CD4-positive, CD25-positive, alpha-beta regulatory T cell (primary cell): ENCODE measurements at regions not wholly inside any gene's neighbourhood (a gene's known extent, or its start where the extent isn't known, plus 50 kb on each side); places are given as distances from the start of the nearest gene placed in this dataset.

Experiments
- ATAC-seq, 2 donors: fragments of 150-1000 bp; cut with Tn5 transposase; one replicate each; pipeline ENCODE4 v1.10.0; 2021; ENCODE audit warnings: low read depth in 2 of 2, moderate number of reproducible peaks in 2 of 2, moderate library complexity in 1 of 2
- DNase-seq, 3 donors: peaks; one replicate each; pipeline versions ENCODE4 v3.0.0 to v3.0.0-alpha.2; 2012 to 2022; ENCODE audit warnings: mixed read lengths in 1 of 3
- H3K27ac ChIP-seq: one replicate; pipeline ENCODE4 v1.7.0; 2013; ENCODE audit warnings: mild to moderate bottlenecking, low read length; ENCODE audit not compliant: insufficient read depth, poor library complexity, severe bottlenecking
- H3K27me3 ChIP-seq: one replicate; pipeline ENCODE4 v1.7.0; 2013; ENCODE audit warnings: low read length; ENCODE audit not compliant: control insufficient read depth, insufficient read depth
- H3K36me3 ChIP-seq: one replicate; pipeline ENCODE4 v1.7.0; 2013; ENCODE audit warnings: mild to moderate bottlenecking, low read length, moderate library complexity; ENCODE audit not compliant: control insufficient read depth, insufficient read depth
- H3K4me1 ChIP-seq: 2 replicates; pipeline ENCODE4 v1.7.0; 2013; ENCODE audit warnings: mild to moderate bottlenecking, low read length; ENCODE audit not compliant: insufficient read depth, control insufficient read depth, poor library complexity, severe bottlenecking
- H3K4me3 ChIP-seq: one replicate; pipeline ENCODE4 v1.7.0; 2013; ENCODE audit warnings: low read depth, mild to moderate bottlenecking, low read length, moderate library complexity
- H3K9me3 ChIP-seq, 2 experiments: 1 replicate in 1 of 2; 2 replicates in 1 of 2; pipeline ENCODE4 v1.7.0; 2013; ENCODE audit warnings: low read length in 2 of 2, mild to moderate bottlenecking in 1 of 2, moderate library complexity in 1 of 2; ENCODE audit not compliant: control insufficient read depth in 2 of 2
- H3K27ac Mint-ChIP-seq, 3 donors: one replicate each; pipeline ENCODE4 v1.8.0; 2020 to 2022; ENCODE audit warnings: mild to moderate bottlenecking in 3 of 3, mixed read lengths in 3 of 3, moderate library complexity in 2 of 3
- H3K27me3 Mint-ChIP-seq: one replicate; pipeline ENCODE4 v1.8.0; 2022; ENCODE audit warnings: mild to moderate bottlenecking, mixed read lengths
- H3K36me3 Mint-ChIP-seq: one replicate; pipeline ENCODE4 v1.8.0; 2020; ENCODE audit warnings: mixed read lengths
- H3K4me1 Mint-ChIP-seq, 4 donors: one replicate each; pipeline ENCODE4 v1.8.0; 2020 to 2022; ENCODE audit warnings: mixed read lengths in 4 of 4, mild to moderate bottlenecking in 1 of 4
- H3K4me3 Mint-ChIP-seq, 4 donors: one replicate each; pipeline ENCODE4 v1.8.0; 2020 to 2022; ENCODE audit warnings: mild to moderate bottlenecking in 4 of 4, mixed read lengths in 4 of 4, moderate library complexity in 3 of 4
- H3K9me3 Mint-ChIP-seq, 7 donors: one replicate each; pipeline ENCODE4 v1.8.0; 2020 to 2022; ENCODE audit warnings: mixed read lengths in 7 of 7, mild to moderate bottlenecking in 3 of 7, moderate library complexity in 2 of 7

GRCh38 chr6:167049275-167049674, 50.1 kb downstream of the CEP43 start:
- peaks cover 0 to 1% (median 0%) of the 10 kb centered on the region in 7 donors for H3K9me3 Mint-ChIP-seq
- no peaks in the 10 kb centered on the region for H3K27me3 Mint-ChIP-seq
- Histone ChIP-seq H3K4me1 (peaks cover 42% of the 10 kb centered on the region), H3K36me3 (no peaks in the 10 kb centered on the region), H3K4me3 (no peak overlapping the region), H3K27ac (no peak overlapping the region), H3K9me3 (no peaks in the 10 kb centered on the region), H3K27me3 (no peaks in the 10 kb centered on the region)
- H3K4me3 Mint-ChIP-seq: peak overlapping the region in 2 of 4 donors; percentile 17 to 60
- H3K4me1 Mint-ChIP-seq: peaks cover 10 to 59% (median 39%) of the 10 kb centered on the region in 4 donors
- ATAC-seq: no peak
- H3K36me3 Mint-ChIP-seq: peaks cover 4% of the 10 kb centered on the region
- H3K27ac Mint-ChIP-seq: peak overlapping the region in 1 of 3 donors; percentile 79
- no peak for DNase-seq

- H3K4me3 Mint-ChIP-seq: peak overlapping the region in 1 of 4 donors; percentile 73
- no peak overlapping the region for H3K27ac Mint-ChIP-seq
- ATAC-seq: no peak
- DNase-seq: no peak
- Histone ChIP-seq H3K4me1 (peaks cover 58% of the 10 kb centered on the region), H3K4me3 (no peak overlapping the region), H3K36me3 (no peaks in the 10 kb centered on the region), H3K27ac (no peak overlapping the region), H3K27me3 (no peaks in the 10 kb centered on the region), H3K9me3 (no peaks in the 10 kb centered on the region)
- peaks cover 10 to 67% (median 46%) of the 10 kb centered on the region in 4 donors for H3K4me1 Mint-ChIP-seq
- H3K27me3 Mint-ChIP-seq: no peaks in the 10 kb centered on the region
- H3K9me3 Mint-ChIP-seq: peaks cover 0 to 1% (median 0%) of the 10 kb centered on the region in 7 donors
- peaks cover 3% of the 10 kb centered on the region for H3K36me3 Mint-ChIP-seq
Observed at GRCh38 chr6:167050903-167051302, 51.7 kb downstream of the CEP43 start.

- Histone ChIP-seq H3K9me3 (no peaks in the 10 kb centered on the region), H3K4me3 (peak overlapping the region; percentile 8), H3K4me1 (peaks cover 48% of the 10 kb centered on the region), H3K27me3 (no peaks in the 10 kb centered on the region), H3K36me3 (no peaks in the 10 kb centered on the region), H3K27ac (peak overlapping the region; percentile 51)
- H3K9me3 Mint-ChIP-seq: no peaks in the 10 kb centered on the region
- H3K4me1 Mint-ChIP-seq: peaks cover 17 to 64% (median 38%) of the 10 kb centered on the region in 4 donors
- peak overlapping the region; percentile 82 to 90 (median 90) for H3K27ac Mint-ChIP-seq
- DNase-seq (peak in 1 of 3 donors; percentile 32), ATAC-seq (peak in 1 of 2 donors; percentile 18)
- H3K36me3 Mint-ChIP-seq: peaks cover 3% of the 10 kb centered on the region
- peak overlapping the region; percentile 4 to 91 (median 32) for H3K4me3 Mint-ChIP-seq
- H3K27me3 Mint-ChIP-seq: peaks cover 4% of the 10 kb centered on the region
Observed at GRCh38 chr6:167053895-167054530, 54.8 kb downstream of the CEP43 start.

- peaks cover 48% of the 10 kb centered on the region for H3K4me1 ChIP-seq
- peak overlapping the region; percentile 2 to 91 (median 25) for H3K4me3 Mint-ChIP-seq
- peak overlapping the region; percentile 15 for H3K4me3 ChIP-seq
- DNase-seq (no peak), ATAC-seq (no peak)
- peaks cover 4% of the 10 kb centered on the region for H3K27me3 Mint-ChIP-seq
- H3K27me3 ChIP-seq: no peaks in the 10 kb centered on the region
- no peaks in the 10 kb centered on the region for H3K9me3 Mint-ChIP-seq
- H3K36me3 ChIP-seq: no peaks in the 10 kb centered on the region
- H3K36me3 Mint-ChIP-seq: peaks cover 1% of the 10 kb centered on the region
- peaks cover 15 to 54% (median 34%) of the 10 kb centered on the region in 4 donors for H3K4me1 Mint-ChIP-seq
- H3K9me3 ChIP-seq: no peaks in the 10 kb centered on the region
- peak overlapping the region; percentile 51 for H3K27ac ChIP-seq
- H3K27ac Mint-ChIP-seq: peak overlapping the region; percentile 82 to 90 (median 90)
Observed at GRCh38 chr6:167054987-167055386, 55.8 kb downstream of the CEP43 start.

- peak; percentile 65 to 66 for ATAC-seq
- H3K36me3 Mint-ChIP-seq: no peaks in the 10 kb centered on the region
- no peak overlapping the region for H3K27ac ChIP-seq
- peaks cover 4% of the 10 kb centered on the region for H3K27me3 Mint-ChIP-seq
- peak overlapping the region; percentile 51 for H3K4me3 ChIP-seq
- no peaks in the 10 kb centered on the region for H3K9me3 Mint-ChIP-seq
- H3K27ac Mint-ChIP-seq: peak overlapping the region in 2 of 3 donors; percentile 55 to 80
- H3K4me1 ChIP-seq: peaks cover 48% of the 10 kb centered on the region
- H3K36me3 ChIP-seq: no peaks in the 10 kb centered on the region
- H3K9me3 ChIP-seq: no peaks in the 10 kb centered on the region
- no peaks in the 10 kb centered on the region for H3K27me3 ChIP-seq
- peak overlapping the region in 3 of 4 donors; percentile 44 to 84 (median 56) for H3K4me3 Mint-ChIP-seq
- peaks cover 15 to 49% (median 32%) of the 10 kb centered on the region in 4 donors for H3K4me1 Mint-ChIP-seq
- DNase-seq: peak; percentile 25 to 54 (median 49)
Observed at GRCh38 chr6:167056370-167056769, 57.2 kb downstream of the CEP43 start.

- no peaks in the 10 kb centered on the region for H3K36me3 ChIP-seq
- no peak overlapping the region for H3K4me3 ChIP-seq
- Mint-ChIP-seq H3K9me3 (no peaks in the 10 kb centered on the region), H3K27ac (peak overlapping the region in 1 of 3 donors; percentile 5), H3K4me1 (peaks cover 15 to 43% (median 31%) of the 10 kb centered on the region in 4 donors), H3K4me3 (no peak overlapping the region), H3K27me3 (peaks cover 4% of the 10 kb centered on the region), H3K36me3 (no peaks in the 10 kb centered on the region)
- H3K4me1 ChIP-seq: peaks cover 41% of the 10 kb centered on the region
- H3K9me3 ChIP-seq: no peaks in the 10 kb centered on the region
- H3K27me3 ChIP-seq: no peaks in the 10 kb centered on the region
- ATAC-seq: no peak
- DNase-seq: no peak
- no peak overlapping the region for H3K27ac ChIP-seq
Observed at GRCh38 chr6:167058261-167058660, 59.1 kb downstream of the CEP43 start.
